ENCODE measurements at regions not wholly inside any gene's neighbourhood (a gene's known extent, or its start where the extent isn't known, plus 50 kb on each side); places are given as distances from the start of the nearest gene placed in this dataset.

GRCh38 chr12:130111965-130112496 lies 50.2 kb upstream of the FZD10 start:
- Histone ChIP-seq H3K4me3 (ENCODE audit: insufficient read depth, low read depth, low read length, poor library complexity, severe bottlenecking) (no peak overlapping the region), H3K36me3 (ENCODE audit: control insufficient read depth, insufficient read depth, low read length) (no peaks in the 10 kb centered on the region), H3K4me1 (ENCODE audit: control insufficient read depth, insufficient read depth, low read length, poor library complexity, severe bottlenecking) (no peaks in the 10 kb centered on the region), H3K27me3 (replicated peaks; ENCODE audit: control insufficient read depth, insufficient read depth, low read length, poor library complexity, severe bottlenecking) (no peaks in the 10 kb centered on the region), H3K27ac (ENCODE audit: insufficient read depth, low read length, poor library complexity, severe bottlenecking) (no peak overlapping the region), H3K9me3 (ENCODE audit: control insufficient read depth, low read length) (no peaks in the 10 kb centered on the region)
- DNase-seq, result no peak
